ENCODE measurements at regions not wholly inside any gene's neighbourhood (a gene's known extent, or its start where the extent isn't known, plus 50 kb on each side); places are given as distances from the start of the nearest gene placed in this dataset.

DNA sequence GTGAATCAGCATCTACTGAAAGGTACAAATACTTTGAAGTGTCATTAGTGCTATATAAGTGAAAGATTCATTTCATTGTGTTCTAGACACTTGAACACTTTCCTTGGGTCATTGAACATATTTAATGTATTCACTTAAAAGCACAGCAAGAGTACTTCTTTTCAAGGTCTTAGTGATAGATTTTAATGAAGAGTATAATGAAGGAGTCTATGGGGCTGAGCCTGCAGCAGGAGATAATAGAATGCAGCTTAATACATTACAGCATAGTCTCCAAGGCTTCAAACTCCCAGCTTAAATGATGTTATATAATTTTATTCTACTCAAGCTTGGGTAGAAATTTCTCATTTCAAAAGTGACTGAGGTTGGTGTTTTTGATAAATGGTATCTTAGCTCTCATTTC is 66.1 kb upstream of the VEGFC start:
- Histone ChIP-seq H3K36me3 (ENCODE audit: insufficient read depth, low read length) (no peaks in the 10 kb centered on the region), H3K9me3 (ENCODE audit: insufficient read depth, low read depth, low read length) (no peaks in the 10 kb centered on the region), H3K27me3 (ENCODE audit: insufficient read depth, low read length, poor library complexity, severe bottlenecking) (no peaks in the 10 kb centered on the region), H3K9ac (ENCODE audit: low read depth, low read length, poor library complexity, severe bottlenecking) (no peak overlapping the region), H2AFZ (ENCODE audit: low read length) (no peak overlapping the region), H3K79me2 (ENCODE audit: insufficient read depth, low read length) (no peaks in the 10 kb centered on the region), H3K9me2 (replicated peaks; ENCODE audit: low read depth, low read length) (no peaks in the 10 kb centered on the region), H3F3A (ENCODE audit: low read depth) (no peaks in the 10 kb centered on the region), H3K4me2 (ENCODE audit: low read depth, low read length, poor library complexity, severe bottlenecking) (no peak overlapping the region), H3K4me1 (ENCODE audit: insufficient read depth, low read length, poor library complexity, severe bottlenecking) (no peaks in the 10 kb centered on the region), H3K4me3 (ENCODE audit: low read length, poor library complexity, severe bottlenecking) (no peak overlapping the region), H4K20me1 (ENCODE audit: insufficient read depth, low read length, poor library complexity, severe bottlenecking) (no peaks in the 10 kb centered on the region)
- TF ChIP-seq CTCF (conservative IDR thresholded peaks at IDR 0.05; ENCODE audit: low read length) (no peak), EZH2phosphoT487 (IDR thresholded peaks at IDR 0.05; ENCODE audit: borderline replicate concordance) (no peak)

- Histone ChIP-seq H3K9me3 (ENCODE audit: insufficient read depth, low read depth, low read length) (no peaks in the 10 kb centered on the region), H3K36me3 (ENCODE audit: insufficient read depth, low read length) (no peaks in the 10 kb centered on the region), H3K27me3 (ENCODE audit: insufficient read depth, low read length, poor library complexity, severe bottlenecking) (no peaks in the 10 kb centered on the region), H3K4me3 (ENCODE audit: low read length, poor library complexity, severe bottlenecking) (no peak overlapping the region), H3K4me1 (ENCODE audit: insufficient read depth, low read length, poor library complexity, severe bottlenecking) (no peaks in the 10 kb centered on the region), H3K9me2 (replicated peaks; ENCODE audit: low read depth, low read length) (no peaks in the 10 kb centered on the region), H4K20me1 (ENCODE audit: insufficient read depth, low read length, poor library complexity, severe bottlenecking) (no peaks in the 10 kb centered on the region), H3F3A (ENCODE audit: low read depth) (no peaks in the 10 kb centered on the region), H3K9ac (ENCODE audit: low read depth, low read length, poor library complexity, severe bottlenecking) (no peak overlapping the region), H3K79me2 (ENCODE audit: insufficient read depth, low read length) (no peaks in the 10 kb centered on the region), H2AFZ (ENCODE audit: low read length) (no peak overlapping the region), H3K4me2 (ENCODE audit: low read depth, low read length, poor library complexity, severe bottlenecking) (no peak overlapping the region)
- TF ChIP-seq EZH2phosphoT487 (IDR thresholded peaks at IDR 0.05; ENCODE audit: borderline replicate concordance) (no peak), CTCF (conservative IDR thresholded peaks at IDR 0.05; ENCODE audit: low read length) (no peak)
Measured at GRCh38 chr4:176864238-176864637, 71.5 kb upstream of the VEGFC start.

- no peak overlapping the region for H3K4me2 ChIP-seq (ENCODE audit: low read depth, low read length, poor library complexity, severe bottlenecking)
- no peaks in the 10 kb centered on the region for H3K4me1 ChIP-seq (ENCODE audit: insufficient read depth, low read length, poor library complexity, severe bottlenecking)
- no peaks in the 10 kb centered on the region for H3K79me2 ChIP-seq (ENCODE audit: insufficient read depth, low read length)
- H4K20me1 ChIP-seq (ENCODE audit: insufficient read depth, low read length, poor library complexity, severe bottlenecking), result no peaks in the 10 kb centered on the region
- 0 out of 2 replicates have a peak, but pooled peaks cover 3% of the 10 kb centered on the region for H3K9me3 ChIP-seq (ENCODE audit: insufficient read depth, low read depth, low read length)
- no peaks in the 10 kb centered on the region for H3K9me2 ChIP-seq (replicated peaks; ENCODE audit: low read depth, low read length)
- H3K4me3 ChIP-seq (ENCODE audit: low read length, poor library complexity, severe bottlenecking), result no peak overlapping the region
- H3K9ac ChIP-seq (ENCODE audit: low read depth, low read length, poor library complexity, severe bottlenecking), result no peak overlapping the region
- no peaks in the 10 kb centered on the region for H3K36me3 ChIP-seq (ENCODE audit: insufficient read depth, low read length)
- no peaks in the 10 kb centered on the region for H3K27me3 ChIP-seq (ENCODE audit: insufficient read depth, low read length, poor library complexity, severe bottlenecking)
- no peaks in the 10 kb centered on the region for H3F3A ChIP-seq (ENCODE audit: low read depth)
- TF ChIP-seq EZH2phosphoT487 (IDR thresholded peaks at IDR 0.05; ENCODE audit: borderline replicate concordance) (no peak), CTCF (conservative IDR thresholded peaks at IDR 0.05; ENCODE audit: low read length) (no peak)
- H2AFZ ChIP-seq (ENCODE audit: low read length), result no peak overlapping the region
Measured at GRCh38 chr4:176868676-176869075, 76.0 kb upstream of the VEGFC start.

Measured in Loucy (cell line).